Chondrocyte (in vitro differentiated cells): ENCODE measurements at regions not wholly inside any gene's neighbourhood (a gene's known extent, or its start where the extent isn't known, plus 50 kb on each side); places are given as distances from the start of the nearest gene placed in this dataset.

Experiments
- DNase-seq: peaks from one replicate; pipeline ENCODE4 v3.0.0; 2021; ENCODE audit warnings: mixed read lengths, low spot score
- H3K27ac Mint-ChIP-seq: one replicate; pipeline ENCODE4 v1.8.0; 2021; ENCODE audit warnings: mild to moderate bottlenecking, moderate library complexity, mixed read lengths; ENCODE audit not compliant: unreplicated experiment
- H3K27me3 Mint-ChIP-seq: 2 replicates; pipeline ENCODE4 v1.8.0; 2021; ENCODE audit warnings: low read depth, mixed read lengths
- H3K36me3 Mint-ChIP-seq: 2 replicates; pipeline ENCODE4 v1.8.0; 2021; ENCODE audit warnings: low read depth, mixed read lengths
- H3K4me1 Mint-ChIP-seq: 2 replicates; pipeline ENCODE4 v1.8.0; 2021; ENCODE audit warnings: low read depth, mild to moderate bottlenecking, mixed read lengths
- H3K4me3 Mint-ChIP-seq: one replicate; pipeline ENCODE4 v1.8.0; 2021; ENCODE audit warnings: mild to moderate bottlenecking, moderate library complexity, mixed read lengths; ENCODE audit not compliant: unreplicated experiment
- H3K9me3 Mint-ChIP-seq: 2 replicates; pipeline ENCODE4 v1.8.0; 2021; ENCODE audit warnings: low read depth, mixed read lengths
- TF ChIP-seq, protein P1 (sequence below): fragments of 200-600 bp; sonication (generic); IDR thresholded peaks from 2 replicates; pipeline ENCODE4 v1.5.0; 2021; ENCODE audit warnings: antibody characterized with exemption, mild to moderate bottlenecking, moderate library complexity

DNA sequence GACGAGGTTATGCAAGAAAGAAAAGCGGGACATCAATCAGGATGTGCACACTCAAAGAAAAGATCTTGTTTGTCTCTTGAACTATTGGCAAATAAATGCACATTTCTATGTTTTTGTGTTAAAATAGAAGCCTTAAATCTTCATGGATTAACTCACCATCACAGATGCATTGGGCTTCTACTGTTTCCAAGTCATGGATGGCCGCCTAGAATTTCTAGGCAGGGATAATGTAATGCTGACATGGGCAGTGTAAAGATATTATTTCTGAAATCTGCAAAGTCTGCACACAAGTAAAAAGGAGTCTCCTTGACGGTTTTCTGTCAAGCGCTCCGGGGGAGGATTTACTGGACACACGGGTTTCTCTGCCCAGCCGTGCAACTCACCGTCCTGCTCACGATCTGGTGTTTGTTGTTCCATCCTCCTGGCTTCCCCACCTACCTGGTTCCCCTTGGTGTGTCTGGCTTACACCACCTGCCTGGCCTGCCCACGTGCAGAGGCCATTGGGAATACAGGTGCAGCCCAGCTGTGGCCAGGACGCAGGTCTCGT, 103.3 kb upstream of the FZD10 start:
- H3K4me3 Mint-ChIP-seq, result no peak overlapping the region
- H3K36me3 Mint-ChIP-seq, result no peaks in the 10 kb centered on the region
- H3K4me1 Mint-ChIP-seq, result no peaks in the 10 kb centered on the region
- H3K9me3 Mint-ChIP-seq, result peaks cover 2% of the 10 kb centered on the region
- TF ChIP-seq, protein P1, sequence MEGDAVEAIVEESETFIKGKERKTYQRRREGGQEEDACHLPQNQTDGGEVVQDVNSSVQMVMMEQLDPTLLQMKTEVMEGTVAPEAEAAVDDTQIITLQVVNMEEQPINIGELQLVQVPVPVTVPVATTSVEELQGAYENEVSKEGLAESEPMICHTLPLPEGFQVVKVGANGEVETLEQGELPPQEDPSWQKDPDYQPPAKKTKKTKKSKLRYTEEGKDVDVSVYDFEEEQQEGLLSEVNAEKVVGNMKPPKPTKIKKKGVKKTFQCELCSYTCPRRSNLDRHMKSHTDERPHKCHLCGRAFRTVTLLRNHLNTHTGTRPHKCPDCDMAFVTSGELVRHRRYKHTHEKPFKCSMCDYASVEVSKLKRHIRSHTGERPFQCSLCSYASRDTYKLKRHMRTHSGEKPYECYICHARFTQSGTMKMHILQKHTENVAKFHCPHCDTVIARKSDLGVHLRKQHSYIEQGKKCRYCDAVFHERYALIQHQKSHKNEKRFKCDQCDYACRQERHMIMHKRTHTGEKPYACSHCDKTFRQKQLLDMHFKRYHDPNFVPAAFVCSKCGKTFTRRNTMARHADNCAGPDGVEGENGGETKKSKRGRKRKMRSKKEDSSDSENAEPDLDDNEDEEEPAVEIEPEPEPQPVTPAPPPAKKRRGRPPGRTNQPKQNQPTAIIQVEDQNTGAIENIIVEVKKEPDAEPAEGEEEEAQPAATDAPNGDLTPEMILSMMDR, result no peak
- no peak overlapping the region for H3K27ac Mint-ChIP-seq
- no peak for DNase-seq
- H3K27me3 Mint-ChIP-seq, result peaks cover 8% of the 10 kb centered on the region

DNA sequence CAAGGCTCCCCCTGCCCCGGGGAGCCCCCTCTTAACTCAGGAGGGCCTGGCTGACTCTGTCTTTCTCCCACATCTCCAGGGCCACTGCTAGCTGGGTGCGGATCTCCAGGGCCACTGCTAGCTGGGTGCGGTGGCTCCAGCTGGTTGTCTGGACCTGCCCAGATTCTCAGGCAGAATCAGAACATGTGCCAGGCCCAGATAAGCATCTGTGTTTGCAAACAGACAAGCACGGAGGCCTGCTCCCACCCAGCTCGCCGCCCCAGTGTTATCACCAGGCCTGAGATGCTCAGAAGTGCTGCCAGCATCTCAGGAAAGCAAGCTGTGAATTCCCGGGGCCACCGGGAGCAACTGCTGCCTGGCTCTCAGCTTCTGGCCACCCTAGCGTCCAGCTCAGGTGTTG, 98.4 kb upstream of the FZD10 start:
- no peaks in the 10 kb centered on the region for H3K36me3 Mint-ChIP-seq
- no peak overlapping the region for H3K27ac Mint-ChIP-seq
- peaks cover 2% of the 10 kb centered on the region for H3K9me3 Mint-ChIP-seq
- no peaks in the 10 kb centered on the region for H3K4me1 Mint-ChIP-seq
- no peak for DNase-seq
- H3K27me3 Mint-ChIP-seq, result peaks cover 2% of the 10 kb centered on the region
- H3K4me3 Mint-ChIP-seq, result no peak overlapping the region
- TF ChIP-seq, protein P1, result no peak

DNA sequence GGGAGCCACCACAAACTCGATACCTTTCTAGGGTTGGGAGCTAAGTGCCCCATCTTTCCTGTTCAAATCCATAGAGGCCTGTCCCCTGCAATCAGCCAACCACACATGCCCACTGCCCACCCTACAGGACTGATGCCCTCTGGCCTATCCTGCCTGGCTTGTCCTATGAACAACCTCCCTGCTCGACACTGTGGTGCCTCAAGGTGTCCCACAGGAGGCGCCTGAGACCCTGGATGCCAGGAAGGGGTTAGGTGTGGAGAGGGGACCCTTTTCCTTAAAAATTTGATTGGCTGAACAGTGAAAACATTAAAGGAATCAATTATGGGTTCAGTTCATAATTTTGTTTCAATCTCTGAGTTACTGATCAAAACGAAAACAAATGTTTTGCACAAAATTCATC, 97.3 kb upstream of the FZD10 start:
- no peaks in the 10 kb centered on the region for H3K36me3 Mint-ChIP-seq
- no peak overlapping the region for H3K27ac Mint-ChIP-seq
- TF ChIP-seq, protein P1, result no peak
- peaks cover 4% of the 10 kb centered on the region for H3K9me3 Mint-ChIP-seq
- peaks cover 2% of the 10 kb centered on the region for H3K27me3 Mint-ChIP-seq
- H3K4me3 Mint-ChIP-seq, result no peak overlapping the region
- no peaks in the 10 kb centered on the region for H3K4me1 Mint-ChIP-seq
- no peak for DNase-seq

DNA sequence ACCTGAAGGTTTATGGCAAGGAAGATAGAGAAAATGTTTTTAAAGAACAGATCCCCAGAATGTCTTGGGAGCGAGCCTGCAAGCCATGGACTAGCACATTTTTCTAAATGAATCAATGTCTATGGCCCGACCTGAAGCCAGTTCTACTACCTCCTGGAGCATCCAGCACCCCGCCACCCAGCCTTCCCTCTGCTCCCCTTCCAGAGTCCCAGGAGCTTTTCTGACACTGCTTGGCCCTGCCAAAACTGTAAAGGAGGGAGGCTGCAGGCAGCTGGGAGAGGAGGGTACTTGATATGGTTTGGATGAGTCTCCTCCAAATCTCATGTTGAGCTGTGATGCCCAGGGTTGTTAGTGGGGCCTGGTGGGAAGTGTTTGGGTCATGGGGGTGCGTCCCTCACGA, 95.5 kb upstream of the FZD10 start:
- Mint-ChIP-seq H3K27ac (no peak overlapping the region), H3K9me3 (peaks cover 5% of the 10 kb centered on the region), H3K4me1 (no peaks in the 10 kb centered on the region), H3K36me3 (no peaks in the 10 kb centered on the region), H3K4me3 (no peak overlapping the region), H3K27me3 (no peaks in the 10 kb centered on the region)
- TF ChIP-seq, protein P1, result no peak
- DNase-seq, result no peak

DNA sequence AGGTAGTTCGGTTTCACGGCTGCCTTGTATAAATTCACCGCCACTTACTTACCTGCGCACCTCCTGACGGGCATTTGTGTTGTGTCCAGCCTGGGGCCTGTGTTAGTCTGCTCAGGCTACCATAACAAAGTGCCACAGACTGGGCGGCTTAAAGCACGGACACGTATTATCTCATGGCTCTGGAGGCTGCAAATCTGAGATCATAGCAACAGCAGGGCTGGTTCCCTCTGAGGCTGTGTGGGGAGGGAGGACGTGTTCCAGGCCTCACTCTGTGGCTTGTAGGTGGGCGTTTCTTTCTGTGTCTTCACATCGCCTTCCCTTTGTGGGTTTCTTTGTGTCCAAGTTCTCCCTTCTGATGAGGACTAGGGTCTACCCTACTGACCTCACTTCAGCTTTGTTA, 93.5 kb upstream of the FZD10 start:
- H3K9me3 Mint-ChIP-seq, result peaks cover 5% of the 10 kb centered on the region
- H3K4me1 Mint-ChIP-seq, result no peaks in the 10 kb centered on the region

More for the DNA sequence above, 93.5 kb upstream of the FZD10 start:
- H3K27me3 Mint-ChIP-seq, result no peaks in the 10 kb centered on the region
- TF ChIP-seq, protein P1, result no peak
- no peaks in the 10 kb centered on the region for H3K36me3 Mint-ChIP-seq
- no peak overlapping the region for H3K4me3 Mint-ChIP-seq
- no peak for DNase-seq
- no peak overlapping the region for H3K27ac Mint-ChIP-seq
